Putamen (tissue), 1 donor: ENCODE measurements at regions not wholly inside any gene's neighbourhood (a gene's known extent, or its start where the extent isn't known, plus 50 kb on each side); places are given as distances from the start of the nearest gene placed in this dataset.
"Not testable (repeated sequence)": the region's sequence is repeated elsewhere in the genome, so short reads cannot be mapped to it uniquely, and the experiment has no call there.

Experiments
- DNase-seq: peaks from one replicate; pipeline ENCODE4 v3.0.0-alpha.2; 2016; ENCODE audit warnings: low spot score

- DNase-seq, result no peak
Measured at GRCh38 chr5:25453500-25453899, 808.7 kb upstream of the CDH10 start.

DNA sequence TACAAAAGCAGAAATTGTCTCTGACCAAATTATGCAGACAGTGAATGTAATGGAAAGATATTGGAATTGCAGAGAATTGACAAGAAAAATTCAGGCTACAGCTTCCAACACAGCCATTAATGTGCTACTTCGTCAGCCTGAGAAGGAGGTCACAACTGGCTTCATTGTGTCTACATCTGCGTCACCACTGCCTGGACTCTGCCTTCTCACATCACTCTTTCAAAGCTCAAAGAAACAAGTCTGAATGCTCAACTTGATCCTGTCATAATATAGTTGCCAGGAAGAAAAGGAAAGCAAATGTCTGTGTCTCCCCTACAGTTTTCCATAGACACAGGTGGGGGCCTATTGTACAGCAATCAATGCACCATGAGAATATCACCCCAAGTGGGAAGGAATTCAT lies 806.5 kb upstream of the CDH10 start:
- DNase-seq, result no peak

- no peak for DNase-seq
Measured at GRCh38 chr5:25448646-25449045, 803.9 kb upstream of the CDH10 start.

DNA sequence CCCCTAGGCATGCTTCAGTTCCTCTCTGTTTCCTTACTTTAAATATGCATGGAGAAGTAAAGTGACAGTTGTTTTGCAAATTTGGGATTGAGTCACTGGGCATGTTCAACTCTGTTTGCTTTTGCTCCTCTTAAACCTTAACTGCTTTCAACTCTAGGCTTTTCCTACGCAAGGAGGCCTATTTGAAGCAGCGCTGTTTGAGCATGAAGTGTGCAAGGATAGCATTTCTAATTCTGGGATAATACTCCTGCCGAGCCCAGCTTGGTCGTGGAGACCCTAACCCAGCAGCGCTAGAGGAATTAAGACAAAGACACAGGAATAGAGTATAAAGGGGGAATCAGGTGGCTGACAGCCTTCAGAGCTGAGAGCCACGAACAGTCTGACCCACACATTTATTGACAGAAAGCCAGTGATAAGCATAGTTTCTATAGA lies 803.4 kb upstream of the CDH10 start:
- no peak for DNase-seq

GRCh38 chr5:25446061-25446420 lies 801.3 kb upstream of the CDH10 start:
- not testable (repeated sequence) for DNase-seq

GRCh38 chr5:25445381-25446060 lies 800.7 kb upstream of the CDH10 start:
- not testable (repeated sequence) for DNase-seq

- no peak for DNase-seq
Measured at GRCh38 chr5:25444697-25445096, 799.9 kb upstream of the CDH10 start.

DNA sequence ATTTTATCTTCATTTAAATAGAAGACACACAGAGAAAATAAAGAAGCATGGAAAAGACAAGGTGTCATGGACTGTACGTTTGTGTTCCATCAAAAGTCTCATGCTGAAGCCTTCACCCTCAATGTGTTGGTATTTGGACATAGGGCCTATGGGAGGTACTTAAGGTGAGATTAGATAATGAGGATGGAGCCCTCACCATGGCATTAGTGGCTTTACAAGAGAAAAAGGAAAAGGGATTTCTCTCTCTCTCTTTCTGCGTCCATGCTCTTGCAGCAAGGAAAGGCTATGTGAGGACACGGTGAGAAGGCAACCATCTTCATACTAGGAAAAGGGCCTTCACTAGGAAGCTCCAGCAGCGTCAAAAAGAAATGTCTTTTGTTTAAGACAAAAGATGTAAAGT lies 797.0 kb upstream of the CDH10 start:
- DNase-seq, result no peak

DNA sequence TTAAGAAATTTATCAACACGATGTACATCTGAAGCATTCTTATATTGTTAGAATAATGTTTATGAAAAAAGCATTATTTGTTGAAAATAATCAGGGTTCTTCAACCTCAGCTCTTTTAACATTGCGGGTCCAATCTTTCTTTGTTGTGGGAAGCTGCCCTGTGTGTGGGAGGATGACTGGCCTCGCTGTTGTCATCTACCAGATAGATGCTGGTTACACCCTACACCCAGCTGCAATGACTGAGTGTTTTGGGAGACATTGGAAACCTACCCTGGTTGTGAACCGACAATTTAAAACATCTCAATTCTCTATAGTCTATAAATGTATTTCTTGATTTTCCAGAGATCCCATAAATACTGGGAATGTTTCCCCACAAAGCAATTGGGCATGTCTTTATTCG lies 794.2 kb upstream of the CDH10 start:
- no peak for DNase-seq

DNA sequence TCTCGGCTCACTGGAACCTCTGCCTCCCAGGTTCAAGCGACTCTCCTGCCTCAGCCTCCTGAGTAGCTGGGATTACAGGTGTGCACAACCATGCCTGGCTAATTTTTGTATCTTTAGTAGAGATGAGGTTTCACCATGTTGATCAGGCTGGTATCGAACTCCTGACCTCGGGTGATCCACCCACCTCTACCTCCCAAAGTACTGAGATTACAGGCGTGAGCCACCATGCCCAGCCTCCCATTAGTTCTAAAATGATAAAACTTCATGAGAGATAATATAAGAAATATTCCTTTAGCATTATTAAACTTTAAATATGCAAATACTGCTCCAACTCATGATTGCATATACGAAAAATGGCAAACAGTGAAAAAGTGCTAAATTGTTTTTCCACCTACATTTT lies 793.6 kb upstream of the CDH10 start:
- not testable (repeated sequence) for DNase-seq

DNA sequence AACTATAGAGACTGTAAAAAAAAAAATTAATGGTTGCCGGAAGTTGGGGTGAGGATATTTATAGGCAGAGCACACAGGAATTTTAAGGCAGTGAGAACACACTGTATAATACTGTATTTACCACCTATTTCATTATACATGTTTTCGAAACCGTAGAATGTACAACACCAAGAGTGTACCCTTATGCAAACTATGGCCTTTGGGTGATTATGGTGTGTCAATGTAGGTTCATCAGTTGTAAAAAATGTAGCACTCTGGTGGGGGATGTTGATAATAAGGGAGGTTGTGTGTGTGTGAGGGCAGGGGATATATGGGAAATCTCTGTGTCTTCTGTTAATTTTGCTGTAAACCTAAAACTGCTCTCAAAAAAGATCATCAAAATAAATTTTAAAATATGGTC lies 791.7 kb upstream of the CDH10 start:
- no peak for DNase-seq

DNA sequence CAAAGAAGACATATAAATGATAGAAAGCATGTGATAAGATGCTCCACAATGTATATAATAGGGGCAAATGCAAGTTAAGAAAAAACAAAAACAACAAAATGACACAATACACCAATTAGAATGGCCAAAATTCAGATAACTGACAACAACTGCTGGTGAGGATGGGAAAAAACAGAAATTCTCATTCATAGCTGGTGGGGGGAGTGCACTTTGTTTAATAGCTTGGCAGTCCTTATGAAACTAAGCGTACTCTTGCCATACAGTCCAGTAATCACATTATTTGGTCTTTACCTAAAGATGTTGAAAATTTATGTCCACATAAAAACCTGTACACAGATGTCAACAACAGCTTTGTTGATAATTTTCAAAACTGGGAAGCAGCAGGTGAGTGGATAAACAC lies 791.1 kb upstream of the CDH10 start:
- DNase-seq, result no peak

GRCh38 chr5:25427240-25427639 lies 782.5 kb upstream of the CDH10 start:
- DNase-seq, result no peak

GRCh38 chr5:25423271-25423670 lies 778.5 kb upstream of the CDH10 start:
- DNase-seq, result no peak

- no peak for DNase-seq
Measured at GRCh38 chr5:25419684-25420083, 774.9 kb upstream of the CDH10 start.

- DNase-seq, result no peak
Measured at GRCh38 chr5:25418978-25419377, 774.2 kb upstream of the CDH10 start.

DNA sequence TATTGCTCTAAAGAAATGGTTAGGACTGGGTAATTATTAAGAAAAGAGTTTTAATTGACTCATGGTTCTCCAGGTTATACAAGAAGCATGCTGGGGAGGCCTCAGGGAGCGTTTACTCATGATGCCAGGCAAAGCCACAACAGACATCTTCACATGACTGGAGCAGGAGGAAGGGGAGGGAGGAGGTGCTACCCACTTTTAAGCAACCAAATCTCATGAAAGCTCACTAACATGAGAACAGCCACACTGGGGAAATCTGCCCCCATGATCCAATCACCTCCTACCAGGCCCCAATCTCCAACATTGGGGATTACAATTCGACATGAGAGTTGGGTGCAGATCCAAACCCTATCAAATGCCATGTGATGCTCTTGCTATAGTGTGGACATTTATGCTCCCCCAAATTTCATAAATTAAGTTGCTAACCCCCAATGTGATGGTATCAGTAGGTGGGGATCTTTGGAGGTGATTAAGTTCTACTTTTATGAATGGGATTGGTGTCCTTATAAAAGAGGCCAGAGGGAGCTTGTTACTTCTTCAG lies 773.6 kb upstream of the CDH10 start:
- DNase-seq, result no peak

GRCh38 chr5:25416960-25417359 lies 772.2 kb upstream of the CDH10 start:
- no peak for DNase-seq

GRCh38 chr5:25415970-25416369 lies 771.2 kb upstream of the CDH10 start:
- DNase-seq, result no peak

- no peak for DNase-seq
Measured at GRCh38 chr5:25414742-25415141, 770.0 kb upstream of the CDH10 start.

GRCh38 chr5:25412116-25412661 lies 767.4 kb upstream of the CDH10 start:
- DNase-seq, result no peak

GRCh38 chr5:25407365-25407764 lies 762.6 kb upstream of the CDH10 start:
- DNase-seq, result not testable (repeated sequence)

- DNase-seq, result no peak
Measured at GRCh38 chr5:25405850-25406249, 761.1 kb upstream of the CDH10 start.

GRCh38 chr5:25399878-25400480 lies 755.2 kb upstream of the CDH10 start:
- DNase-seq, result no peak
